ENCODE measurements at regions not wholly inside any gene's neighbourhood (a gene's known extent, or its start where the extent isn't known, plus 50 kb on each side); places are given as distances from the start of the nearest gene placed in this dataset.

GRCh38 chr5:148717668-148718067, 63.3 kb upstream of the HTR4 start:
- no peak overlapping the region for H3K4me3 ChIP-seq (replicated peaks in 1 of 3; ENCODE audit: low read depth in 2 of 3, low read length in 3 of 3)
- no peaks in the 10 kb centered on the region for H3K36me3 ChIP-seq (replicated peaks in 1 of 2; ENCODE audit: control insufficient read depth in 1 of 2, insufficient read depth in 2 of 2, low read length in 2 of 2)
- no peaks in the 10 kb centered on the region for H3K9me3 ChIP-seq (replicated peaks in 1 of 2; ENCODE audit: control insufficient read depth in 1 of 2, insufficient read depth in 1 of 2, low read length in 2 of 2)
- no peaks in the 10 kb centered on the region for H3K36me3 Mint-ChIP-seq
- peaks cover 2% of the 10 kb centered on the region for H3K4me1 Mint-ChIP-seq
- no peak overlapping the region for H3K27ac ChIP-seq (ENCODE audit: low read depth in 1 of 2, low read length in 2 of 2)
- peaks cover 1 to 6% (median 3%) of the 10 kb centered on the region in 3 donors for H3K27me3 Mint-ChIP-seq (ENCODE audit: low read depth in 3 of 3)
- no peak overlapping the region for H2AFZ ChIP-seq (ENCODE audit: insufficient read depth, low read depth, low read length, poor library complexity, severe bottlenecking)
- H4K20me1 ChIP-seq (ENCODE audit: insufficient read depth, low read length), result no peaks in the 10 kb centered on the region
- H3K4me1 ChIP-seq (ENCODE audit: control insufficient read depth in 1 of 2, insufficient read depth in 2 of 2, low read length in 2 of 2), result no peaks in the 10 kb centered on the region
- H3K27ac Mint-ChIP-seq, result peak overlapping the region in 1 of 7 donors; percentile 7
- H3K79me2 ChIP-seq (ENCODE audit: insufficient read depth, low read length), result no peaks in the 10 kb centered on the region
- no peak overlapping the region for H3K4me2 ChIP-seq (replicated peaks; ENCODE audit: extremely low read depth, low read length, poor library complexity, severe bottlenecking)
- no peaks in the 10 kb centered on the region for H3K27me3 ChIP-seq (ENCODE audit: control insufficient read depth in 2 of 2, insufficient read depth in 2 of 2, low read length in 2 of 2)
- no peak for DNase-seq
- intact Hi-C loops (cut with micrococcal nuclease), result no loop called here
- 100% methylated on average over 2 of the region's 3 CpGs for WGBS (ENCODE audit: insufficient coverage)
- H3K9ac ChIP-seq (ENCODE audit: insufficient read depth, low read length, poor library complexity, severe bottlenecking), result no peak overlapping the region
- peaks cover 0 to 13% (median 2%) of the 10 kb centered on the region in 7 donors for H3K9me3 Mint-ChIP-seq
- TF ChIP-seq CTCF (IDR thresholded peaks at IDR 0.05), result no peak
- no peak overlapping the region for H3K4me3 Mint-ChIP-seq

GRCh38 chr5:148719605-148720004, 65.3 kb upstream of the HTR4 start:
- WGBS (ENCODE audit: insufficient coverage), result no CpG with 5 or more reads among the region's 3 CpGs
- H3K36me3 ChIP-seq (replicated peaks in 1 of 2; ENCODE audit: control insufficient read depth in 1 of 2, insufficient read depth in 2 of 2, low read length in 2 of 2), result no peaks in the 10 kb centered on the region
- no peaks in the 10 kb centered on the region for H3K79me2 ChIP-seq (ENCODE audit: insufficient read depth, low read length)
- no peak overlapping the region for H3K4me3 ChIP-seq (replicated peaks in 1 of 3; ENCODE audit: low read depth in 2 of 3, low read length in 3 of 3)
- no peaks in the 10 kb centered on the region for H3K36me3 Mint-ChIP-seq
- H3K9me3 ChIP-seq (replicated peaks in 1 of 2; ENCODE audit: control insufficient read depth in 1 of 2, insufficient read depth in 1 of 2, low read length in 2 of 2), result no peaks in the 10 kb centered on the region
- no peak for TF ChIP-seq CTCF (IDR thresholded peaks at IDR 0.05)
- DNase-seq, result no peak
- no peaks in the 10 kb centered on the region for H3K4me1 ChIP-seq (ENCODE audit: control insufficient read depth in 1 of 2, insufficient read depth in 2 of 2, low read length in 2 of 2)
- H3K27ac ChIP-seq (ENCODE audit: low read depth in 1 of 2, low read length in 2 of 2), result no peak overlapping the region
- H3K9ac ChIP-seq (ENCODE audit: insufficient read depth, low read length, poor library complexity, severe bottlenecking), result no peak overlapping the region
- intact Hi-C loops (cut with micrococcal nuclease), result no loop called here
- H3K27me3 ChIP-seq (ENCODE audit: control insufficient read depth in 2 of 2, insufficient read depth in 2 of 2, low read length in 2 of 2), result no peaks in the 10 kb centered on the region
- H3K4me2 ChIP-seq (replicated peaks; ENCODE audit: extremely low read depth, low read length, poor library complexity, severe bottlenecking), result no peak overlapping the region
- peaks cover 0 to 13% (median 2%) of the 10 kb centered on the region in 7 donors for H3K9me3 Mint-ChIP-seq
- no peak overlapping the region for H3K27ac Mint-ChIP-seq
- no peak overlapping the region for H3K4me3 Mint-ChIP-seq
- H2AFZ ChIP-seq (ENCODE audit: insufficient read depth, low read depth, low read length, poor library complexity, severe bottlenecking), result no peak overlapping the region
- peaks cover 2% of the 10 kb centered on the region for H3K4me1 Mint-ChIP-seq
- H4K20me1 ChIP-seq (ENCODE audit: insufficient read depth, low read length), result no peaks in the 10 kb centered on the region
- peaks cover 0 to 4% (median 0%) of the 10 kb centered on the region in 3 donors for H3K27me3 Mint-ChIP-seq (ENCODE audit: low read depth in 3 of 3)

Data from CD14-positive monocyte (primary cell).